WTC11 (cell line): ENCODE measurements at regions not wholly inside any gene's neighbourhood (a gene's known extent, or its start where the extent isn't known, plus 50 kb on each side); places are given as distances from the start of the nearest gene placed in this dataset.

Experiments used
- ATAC-seq: fragments of 200-7000 bp; cut with Tn5 transposase; 2 replicates; pipeline ENCODE4 v1.10.0; 2021; ENCODE audit warnings: mild to moderate bottlenecking, moderate library complexity
- CTCF ChIA-PET: fragments of 300-600 bp; sonication (Branson Sonifier 250); formaldehyde crosslinking; loops from one replicate; lab custom pipeline; 2021; ENCODE audit warnings: antibody characterized with exemption; lab: Charles Lee
- POLR2A ChIA-PET: fragments of 350-600 bp; sonication (Branson Sonifier 250); formaldehyde crosslinking; loops from one replicate; lab custom pipeline; 2021; ENCODE audit warnings: antibody characterized with exemption; lab: Charles Lee
- DNase-seq: peaks from one replicate; pipeline ENCODE4 v3.0.0; 2021; ENCODE audit warnings: low spot score
- H3K27ac Mint-ChIP-seq: 2 replicates; pipeline ENCODE4 v1.8.0; 2021; ENCODE audit warnings: mixed read lengths
- H3K27me3 Mint-ChIP-seq: 2 replicates; pipeline ENCODE4 v1.8.0; 2021; ENCODE audit warnings: low read depth, mild to moderate bottlenecking, moderate library complexity, mixed read lengths
- H3K36me3 Mint-ChIP-seq: 2 replicates; pipeline ENCODE4 v1.8.0; 2021; ENCODE audit warnings: mixed read lengths
- H3K4me1 Mint-ChIP-seq: 2 replicates; pipeline ENCODE4 v1.8.0; 2022; ENCODE audit warnings: mixed read lengths
- H3K4me3 Mint-ChIP-seq: 2 replicates; pipeline ENCODE4 v1.8.0; 2021; ENCODE audit warnings: mild to moderate bottlenecking, moderate library complexity, mixed read lengths
- H3K9me3 Mint-ChIP-seq: 2 replicates; pipeline ENCODE4 v1.8.0; 2021; ENCODE audit warnings: mixed read lengths
- ARID4B ChIP-seq: sonication (generic); formaldehyde crosslinking; IDR thresholded peaks from 2 replicates; pipeline ENCODE4 v1.8.0; 2023; ENCODE audit warnings: missing genetic modification reagents, mild to moderate bottlenecking, borderline replicate concordance
- CDX4 ChIP-seq: fragments of 250-450 bp; sonication (Bioruptor Pico); IDR thresholded peaks from 2 replicates; pipeline ENCODE4 v1.9.0; 2021; ENCODE audit warnings: moderate library complexity, mild to moderate bottlenecking, inconsistent platforms, borderline replicate concordance
- CREB1 ChIP-seq: sonication (generic); formaldehyde crosslinking; IDR thresholded peaks from 2 replicates; pipeline ENCODE4 v1.8.0; 2023; ENCODE audit warnings: mild to moderate bottlenecking, missing genetic modification reagents
- CREM ChIP-seq: sonication (generic); formaldehyde crosslinking; IDR thresholded peaks from 2 replicates; pipeline ENCODE4 v1.8.1; 2022; ENCODE audit warnings: mild to moderate bottlenecking, missing genetic modification reagents, moderate library complexity
- ELF4 ChIP-seq: sonication (generic); formaldehyde crosslinking; IDR thresholded peaks from 2 replicates; pipeline ENCODE4 v1.8.1; 2022; ENCODE audit warnings: low read depth, mild to moderate bottlenecking, moderate library complexity, missing genetic modification reagents
- ERG ChIP-seq: fragments of 250-450 bp; sonication (Bioruptor Pico); IDR thresholded peaks from 2 replicates; pipeline ENCODE4 v1.8.0; 2021; ENCODE audit warnings: mild to moderate bottlenecking
- ETV6 ChIP-seq: sonication (generic); formaldehyde crosslinking; IDR thresholded peaks from 2 replicates; pipeline ENCODE4 v1.8.1; 2022; ENCODE audit warnings: mild to moderate bottlenecking, missing genetic modification reagents
- FOXP1 ChIP-seq: sonication (generic); formaldehyde crosslinking; IDR thresholded peaks from 2 replicates; pipeline ENCODE4 v1.8.0; 2022; ENCODE audit warnings: missing genetic modification reagents, mild to moderate bottlenecking, moderate library complexity, borderline replicate concordance
- HMGA2 ChIP-seq: fragments of 250-450 bp; sonication (Bioruptor Pico); IDR thresholded peaks from 2 replicates; pipeline ENCODE4 v1.4.0; 2021; ENCODE audit warnings: mild to moderate bottlenecking, moderate library complexity
- MYBL2 ChIP-seq: sonication (generic); formaldehyde crosslinking; IDR thresholded peaks from 2 replicates; pipeline ENCODE4 v1.8.1; 2023; ENCODE audit warnings: mild to moderate bottlenecking, moderate library complexity, missing genetic modification reagents
- NFE2L1 ChIP-seq: sonication (generic); formaldehyde crosslinking; IDR thresholded peaks from 2 replicates; pipeline ENCODE4 v1.8.1; 2023; ENCODE audit warnings: missing genetic modification reagents
- OVOL2 ChIP-seq: fragments of 250-450 bp; sonication (Bioruptor Pico); IDR thresholded peaks from 2 replicates; pipeline ENCODE4 v1.9.0; 2021; ENCODE audit warnings: mild to moderate bottlenecking, borderline replicate concordance
- SOX15 ChIP-seq: fragments of 250-450 bp; sonication (Bioruptor Pico); IDR thresholded peaks from 2 replicates; pipeline ENCODE4 v1.9.0; 2021; ENCODE audit warnings: mild to moderate bottlenecking
- STAT6 ChIP-seq: sonication (generic); formaldehyde crosslinking; conservative IDR thresholded peaks from 2 replicates; pipeline ENCODE4 v1.8.1; 2023; ENCODE audit warnings: mild to moderate bottlenecking, low read depth, missing genetic modification reagents, moderate library complexity
- TEAD1 ChIP-seq: sonication (generic); formaldehyde crosslinking; IDR thresholded peaks from 2 replicates; pipeline ENCODE4 v1.8.0; 2022; ENCODE audit warnings: mild to moderate bottlenecking, missing genetic modification reagents
- USF2 ChIP-seq: sonication (generic); formaldehyde crosslinking; IDR thresholded peaks from 2 replicates; pipeline ENCODE4 v1.8.1; 2023; ENCODE audit warnings: mild to moderate bottlenecking, missing genetic modification reagents, moderate library complexity
- ZBTB21 ChIP-seq: sonication (generic); formaldehyde crosslinking; IDR thresholded peaks from 2 replicates; pipeline ENCODE4 v1.8.1; 2023; ENCODE audit warnings: mild to moderate bottlenecking, missing genetic modification reagents, borderline replicate concordance
- ZBTB43 ChIP-seq: sonication (generic); formaldehyde crosslinking; IDR thresholded peaks from 2 replicates; pipeline ENCODE4 v1.8.1; 2023; ENCODE audit warnings: mild to moderate bottlenecking, missing genetic modification reagents
- ZNF263 ChIP-seq: sonication (generic); formaldehyde crosslinking; IDR thresholded peaks from 2 replicates; pipeline ENCODE4 v1.8.1; 2022; ENCODE audit warnings: low read depth, mild to moderate bottlenecking, moderate library complexity, missing genetic modification reagents
- ZNF532 ChIP-seq: fragments of 250-450 bp; sonication (Bioruptor Pico); IDR thresholded peaks from 2 replicates; pipeline ENCODE4 v1.9.0; 2021; ENCODE audit warnings: mild to moderate bottlenecking, borderline replicate concordance

- CTCF ChIA-PET = interaction anchor here (0.7 kb wide), 1 partner anchor 569 kb away, joined by 4 read pairs; no protein-coding TSS in a partner anchor
- H3K27me3 Mint-ChIP-seq = no peaks in the 10 kb centered on the region
- H3K4me1 Mint-ChIP-seq = peaks cover 37% of the 10 kb centered on the region
These were observed 239.7 kb downstream of the PIK3R1 start for GRCh38 chr5:68455216-68455615.

GRCh38 chr5:68456756-68457217 is 241.2 kb downstream of the PIK3R1 start:
- Mint-ChIP-seq H3K4me3 (no peak overlapping the region), H3K27ac (no peak overlapping the region), H3K9me3 (peaks cover 24% of the 10 kb centered on the region), H3K27me3 (no peaks in the 10 kb centered on the region), H3K4me1 (peaks cover 37% of the 10 kb centered on the region), H3K36me3 (peaks cover 16% of the 10 kb centered on the region)
- ChIA-PET CTCF (no interaction called here), POLR2A (no interaction called here)
- ATAC-seq (no peak), DNase-seq (no peak)
- TF ChIP-seq ARID4B (CRISPR knock-in tag) = no peak
- no peak for TF ChIP-seq STAT6 (CRISPR knock-in tag)
- TF ChIP-seq SOX15 (CRISPR knock-in tag) = no peak
- TF ChIP-seq TEAD1 (CRISPR knock-in tag) = no peak
- TF ChIP-seq CDX4 (CRISPR knock-in tag) = no peak
- TF ChIP-seq MYBL2 (CRISPR knock-in tag) = no peak
- no peak for TF ChIP-seq ZNF263 (CRISPR knock-in tag)
- no peak for TF ChIP-seq ZNF532 (CRISPR knock-in tag)
- TF ChIP-seq HMGA2 (CRISPR knock-in tag) = no peak
- no peak for TF ChIP-seq CREM (CRISPR knock-in tag)
- TF ChIP-seq ZBTB43 = no peak

More at GRCh38 chr5:68455216-68455615, 239.7 kb downstream of the PIK3R1 start:
- peaks cover 16% of the 10 kb centered on the region for H3K36me3 Mint-ChIP-seq
- DNase-seq (no peak), ATAC-seq (no peak)
- POLR2A ChIA-PET = interaction anchor here (0.7 kb wide), 1 partner anchor 186 kb away, joined by 3 read pairs; no protein-coding TSS in a partner anchor
- no peak overlapping the region for H3K4me3 Mint-ChIP-seq
- peaks cover 29% of the 10 kb centered on the region for H3K9me3 Mint-ChIP-seq
- no peak overlapping the region for H3K27ac Mint-ChIP-seq
- TF ChIP-seq ERG (no peak), ZBTB21 (no peak), CREB1 (CRISPR knock-in tag) (no peak), NFE2L1 (CRISPR knock-in tag) (no peak), OVOL2 (CRISPR knock-in tag) (no peak), ETV6 (CRISPR knock-in tag) (no peak), ELF4 (CRISPR knock-in tag) (no peak), USF2 (CRISPR knock-in tag) (no peak), FOXP1 (no peak)
